H9 (cell line): ENCODE measurements at regions not wholly inside any gene's neighbourhood (a gene's known extent, or its start where the extent isn't known, plus 50 kb on each side); places are given as distances from the start of the nearest gene placed in this dataset.

Source experiments
- DNase-seq: peaks from one replicate; pipeline ENCODE4 v3.0.0-alpha.2; 2017
- H2AFZ ChIP-seq: one replicate; pipeline ENCODE4 v1.6.1; 2013; ENCODE audit warnings: mild to moderate bottlenecking, low read length, control low read depth, moderate library complexity
- H2AK5ac ChIP-seq: 2 replicates; pipeline ENCODE4 v1.6.1; 2013; ENCODE audit warnings: low read length, control low read depth, mixed read lengths; ENCODE audit not compliant: insufficient read length
- H2BK120ac ChIP-seq: one replicate; pipeline ENCODE4 v1.6.1; 2013; ENCODE audit warnings: low read depth, mild to moderate bottlenecking, low read length, control low read depth, inconsistent platforms; ENCODE audit not compliant: poor library complexity, severe bottlenecking
- H2BK12ac ChIP-seq: 2 replicates; pipeline ENCODE4 v1.6.1; 2013; ENCODE audit warnings: low read length, control low read depth, mixed read lengths, low read depth; ENCODE audit not compliant: insufficient read length
- H2BK15ac ChIP-seq: 2 replicates; pipeline ENCODE4 v1.6.1; 2013; ENCODE audit warnings: low read depth, low read length, control low read depth
- H2BK20ac ChIP-seq: one replicate; pipeline ENCODE4 v1.6.1; 2013; ENCODE audit warnings: low read depth, mild to moderate bottlenecking, low read length, control low read depth, inconsistent platforms; ENCODE audit not compliant: poor library complexity, severe bottlenecking
- H2BK5ac ChIP-seq: 2 replicates; pipeline ENCODE4 v1.6.1; 2013; ENCODE audit warnings: low read length, control low read depth, mixed read lengths; ENCODE audit not compliant: insufficient read length
- H3K14ac ChIP-seq: 2 replicates; pipeline ENCODE4 v1.6.1; 2013; ENCODE audit warnings: low read length, control low read depth; ENCODE audit not compliant: insufficient read depth
- H3K18ac ChIP-seq: 2 replicates; pipeline ENCODE4 v1.6.1; 2013; ENCODE audit warnings: low read depth, mild to moderate bottlenecking, mixed read lengths, low read length, control low read depth; ENCODE audit not compliant: insufficient read length
- H3K23ac ChIP-seq: 2 replicates; pipeline ENCODE4 v1.6.1; 2013; ENCODE audit warnings: low read length, control low read depth, mixed read lengths, low read depth; ENCODE audit not compliant: insufficient read length
- H3K23me2 ChIP-seq: 2 replicates; pipeline ENCODE4 v1.6.1; 2013; ENCODE audit warnings: low read depth, mild to moderate bottlenecking, mixed read lengths, low read length, control low read depth; ENCODE audit not compliant: insufficient read length, poor library complexity, severe bottlenecking
- H3K27ac ChIP-seq: 2 replicates; pipeline ENCODE4 v1.5.1; 2013; ENCODE audit warnings: low read length, control low read depth, mixed read lengths, low read depth; ENCODE audit not compliant: insufficient read length
- H3K27me3 ChIP-seq: 2 replicates; pipeline ENCODE4 v1.6.1; 2013; ENCODE audit warnings: low read length, control low read depth, inconsistent platforms; ENCODE audit not compliant: insufficient read depth
- H3K4ac ChIP-seq: 2 replicates; pipeline ENCODE4 v1.6.1; 2013; ENCODE audit warnings: low read depth, mild to moderate bottlenecking, control low read depth, inconsistent platforms, low read length, moderate library complexity
- H3K4me1 ChIP-seq: 2 replicates; pipeline ENCODE4 v1.6.1; 2013; ENCODE audit warnings: low read length, control low read depth, inconsistent platforms; ENCODE audit not compliant: insufficient read depth
- H3K4me2 ChIP-seq: 2 replicates; pipeline ENCODE4 v1.6.1; 2013; ENCODE audit warnings: low read length, control low read depth, mixed read lengths; ENCODE audit not compliant: insufficient read length, insufficient read depth
- H3K56ac ChIP-seq: 2 replicates; pipeline ENCODE4 v1.6.1; 2013; ENCODE audit warnings: low read depth, mild to moderate bottlenecking, mixed read lengths, low read length, control low read depth; ENCODE audit not compliant: insufficient read length
- H3K79me1 ChIP-seq: 2 replicates; pipeline ENCODE4 v1.6.1; 2013; ENCODE audit warnings: low read depth, mild to moderate bottlenecking, moderate library complexity, low read length, control low read depth, inconsistent platforms; ENCODE audit not compliant: insufficient read depth, poor library complexity, severe bottlenecking
- H3K79me2 ChIP-seq: 2 replicates; pipeline ENCODE4 v1.6.1; 2013; ENCODE audit warnings: low read length, control low read depth, inconsistent platforms; ENCODE audit not compliant: insufficient read depth
- H3K9ac ChIP-seq: 2 replicates; pipeline ENCODE4 v1.6.1; 2013; ENCODE audit warnings: low read length, control low read depth, mixed read lengths; ENCODE audit not compliant: insufficient read length; ENCODE audit errors: extremely low read depth
- H3K9me3 ChIP-seq: one replicate; pipeline ENCODE4 v1.6.1; 2013; ENCODE audit warnings: low read depth, low read length, inconsistent platforms; ENCODE audit not compliant: control insufficient read depth
- H3T11ph ChIP-seq: one replicate; pipeline ENCODE4 v1.6.1; 2013; ENCODE audit warnings: mild to moderate bottlenecking, low read length, control low read depth, inconsistent platforms
- H4K20me1 ChIP-seq: one replicate; pipeline ENCODE4 v1.6.1; 2013; ENCODE audit not compliant: control insufficient read depth, insufficient read length, insufficient read depth
- H4K5ac ChIP-seq: 2 replicates; pipeline ENCODE4 v1.6.1; 2013; ENCODE audit warnings: low read depth, mild to moderate bottlenecking, mixed read lengths, low read length, control low read depth; ENCODE audit not compliant: insufficient read length
- H4K8ac ChIP-seq: replicated peaks from 2 replicates; pipeline ENCODE4 v1.6.1; 2013; ENCODE audit warnings: low read length, control low read depth, mixed read lengths, low read depth; ENCODE audit not compliant: insufficient read length
- H4K91ac ChIP-seq: 2 replicates; pipeline ENCODE4 v1.6.1; 2013; ENCODE audit warnings: low read depth, mild to moderate bottlenecking, moderate library complexity, mixed read lengths, low read length, control low read depth; ENCODE audit not compliant: insufficient read length
- H3K27ac Mint-ChIP-seq, 3 experiments: 2 replicates in 2 of 3; 3 replicates in 1 of 3; pipeline ENCODE4 v1.8.0; 2020 to 2021; ENCODE audit warnings: mixed read lengths in 3 of 3, mild to moderate bottlenecking in 1 of 3, moderate library complexity in 1 of 3
- H3K27me3 Mint-ChIP-seq: 2 replicates; pipeline ENCODE4 v1.8.0; 2021; ENCODE audit warnings: low read depth, mild to moderate bottlenecking, moderate library complexity, mixed read lengths
- H3K36me3 Mint-ChIP-seq, 3 experiments: 2 replicates in 2 of 3; 3 replicates in 1 of 3; pipeline ENCODE4 v1.8.0; 2020 to 2021; ENCODE audit warnings: low read depth in 3 of 3, mixed read lengths in 3 of 3; ENCODE audit not compliant: insufficient read depth in 1 of 3
- H3K4me1 Mint-ChIP-seq, 2 experiments: 2 replicates each; pipeline ENCODE4 v1.8.0; 2020; ENCODE audit warnings: mixed read lengths in 2 of 2
- H3K4me3 Mint-ChIP-seq, 2 experiments: 2 replicates in 1 of 2; 3 replicates in 1 of 2; pipeline ENCODE4 v1.8.0; 2020 to 2021; ENCODE audit warnings: mild to moderate bottlenecking in 2 of 2, mixed read lengths in 2 of 2, moderate library complexity in 1 of 2
- H3K9me3 Mint-ChIP-seq, 2 experiments: 2 replicates in 1 of 2; 3 replicates in 1 of 2; pipeline ENCODE4 v1.8.0; 2020; ENCODE audit warnings: mild to moderate bottlenecking in 2 of 2, mixed read lengths in 2 of 2, moderate library complexity in 1 of 2
- WGBS: extraction: QIAGEN DNeasy Blood & Tissue Kit; methylation state at CpG from one replicate; pipeline ENCODE4 v1.1.7; 2013; ENCODE audit warnings: missing lambda C conversion rate, low lambda C conversion rate, mixed read lengths; ENCODE audit not compliant: insufficient read length; ENCODE audit errors: extremely low coverage; 5-methylcytosine and 5-hydroxymethylcytosine counted together
- TF ChIP-seq, protein P1 (sequence below): fragments of 200-600 bp; sonication (generic); conservative IDR thresholded peaks from 3 replicates; pipeline ENCODE4 v1.8.0; 2021; ENCODE audit warnings: antibody characterized with exemption, mild to moderate bottlenecking

DNA sequence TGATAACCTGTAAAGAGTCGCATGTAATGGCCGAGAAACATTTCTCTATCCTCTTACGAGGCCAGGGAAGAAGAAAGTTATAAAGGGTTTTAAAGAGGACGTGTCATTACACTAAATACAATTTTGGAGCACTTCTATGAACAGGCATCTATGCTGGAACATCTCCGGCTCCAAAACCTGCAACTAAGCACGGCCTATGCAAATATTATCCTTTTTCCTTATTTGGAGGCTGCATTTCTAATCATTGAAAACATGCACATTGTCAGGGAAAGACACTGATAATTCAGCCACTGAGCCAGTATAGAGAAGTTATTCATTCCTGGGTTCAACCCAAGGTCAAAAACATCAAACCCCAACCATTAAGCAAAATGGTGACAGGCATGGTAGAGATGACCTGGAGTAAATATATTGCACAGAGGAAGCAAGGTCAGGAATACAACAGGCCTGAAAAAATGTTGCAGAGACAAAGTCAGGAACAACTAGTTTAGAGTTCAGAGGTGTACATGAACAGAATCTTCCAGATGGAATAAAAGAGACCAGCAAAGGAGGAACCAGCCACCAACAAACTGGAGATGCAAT, 674.1 kb downstream of the NR2F1-AS1 start:
- H3K4ac ChIP-seq = no peak overlapping the region
- no peak overlapping the region for H4K91ac ChIP-seq
- H3K9ac ChIP-seq = no peak overlapping the region
- no peak overlapping the region for H3T11ph ChIP-seq
- Mint-ChIP-seq H3K4me1 (peaks cover 26 to 28% of the 10 kb centered on the region in 2 experiments), H3K9me3 (no peaks in the 10 kb centered on the region; a peak in 1 of 5 replicates), H3K27me3 (no peaks in the 10 kb centered on the region; the same call in 1 of the 2 replicates), H3K27ac (no peak overlapping the region), H3K36me3 (no peaks in the 10 kb centered on the region), H3K4me3 (no peak overlapping the region)
- WGBS = no CpG with 5 or more reads among the region's 6 CpGs
- H3K56ac ChIP-seq = no peak overlapping the region
- TF ChIP-seq, protein P1, sequence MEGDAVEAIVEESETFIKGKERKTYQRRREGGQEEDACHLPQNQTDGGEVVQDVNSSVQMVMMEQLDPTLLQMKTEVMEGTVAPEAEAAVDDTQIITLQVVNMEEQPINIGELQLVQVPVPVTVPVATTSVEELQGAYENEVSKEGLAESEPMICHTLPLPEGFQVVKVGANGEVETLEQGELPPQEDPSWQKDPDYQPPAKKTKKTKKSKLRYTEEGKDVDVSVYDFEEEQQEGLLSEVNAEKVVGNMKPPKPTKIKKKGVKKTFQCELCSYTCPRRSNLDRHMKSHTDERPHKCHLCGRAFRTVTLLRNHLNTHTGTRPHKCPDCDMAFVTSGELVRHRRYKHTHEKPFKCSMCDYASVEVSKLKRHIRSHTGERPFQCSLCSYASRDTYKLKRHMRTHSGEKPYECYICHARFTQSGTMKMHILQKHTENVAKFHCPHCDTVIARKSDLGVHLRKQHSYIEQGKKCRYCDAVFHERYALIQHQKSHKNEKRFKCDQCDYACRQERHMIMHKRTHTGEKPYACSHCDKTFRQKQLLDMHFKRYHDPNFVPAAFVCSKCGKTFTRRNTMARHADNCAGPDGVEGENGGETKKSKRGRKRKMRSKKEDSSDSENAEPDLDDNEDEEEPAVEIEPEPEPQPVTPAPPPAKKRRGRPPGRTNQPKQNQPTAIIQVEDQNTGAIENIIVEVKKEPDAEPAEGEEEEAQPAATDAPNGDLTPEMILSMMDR = no peak
- no peak overlapping the region for H3K23ac ChIP-seq
- H3K4me1 ChIP-seq = peaks cover 5% of the 10 kb centered on the region; the same call in 1 of the 2 replicates
- no peaks in the 10 kb centered on the region for H3K79me2 ChIP-seq
- H3K18ac ChIP-seq = no peak overlapping the region
- H2BK5ac ChIP-seq = no peak overlapping the region
- H3K27ac ChIP-seq = no peak overlapping the region
- H2AFZ ChIP-seq = no peak overlapping the region
- H2BK120ac ChIP-seq = no peak overlapping the region
- H4K5ac ChIP-seq = no peak overlapping the region
- H3K23me2 ChIP-seq = no peaks in the 10 kb centered on the region
- DNase-seq = no peak
- H3K4me2 ChIP-seq = no peak overlapping the region
- H2AK5ac ChIP-seq = no peak overlapping the region
- no peaks in the 10 kb centered on the region for H3K9me3 ChIP-seq
- no peak overlapping the region for H4K8ac ChIP-seq
- no peak overlapping the region for H2BK15ac ChIP-seq
- H4K20me1 ChIP-seq = no peaks in the 10 kb centered on the region
- no peak overlapping the region for H2BK12ac ChIP-seq
- H3K14ac ChIP-seq = no peak overlapping the region
- no peaks in the 10 kb centered on the region for H3K27me3 ChIP-seq
- H3K79me1 ChIP-seq = no peaks in the 10 kb centered on the region
- H2BK20ac ChIP-seq = no peak overlapping the region
